Urothelium cell line (cell line): ENCODE measurements at regions not wholly inside any gene's neighbourhood (a gene's known extent, or its start where the extent isn't known, plus 50 kb on each side); places are given as distances from the start of the nearest gene placed in this dataset.
"Not testable (repeated sequence)": the region's sequence is repeated elsewhere in the genome, so short reads cannot be mapped to it uniquely, and the experiment has no call there.

Source experiments
- DNase-seq: peaks from one replicate; pipeline ENCODE4 v3.0.0; 2011; ENCODE audit warnings: low spot score, mixed read lengths
- FAIRE-seq: peaks from 2 replicates; lab custom pipeline; 2011; peaks lifted over from hg19 to GRCh38; lab: Jason Lieb, UNC

DNA sequence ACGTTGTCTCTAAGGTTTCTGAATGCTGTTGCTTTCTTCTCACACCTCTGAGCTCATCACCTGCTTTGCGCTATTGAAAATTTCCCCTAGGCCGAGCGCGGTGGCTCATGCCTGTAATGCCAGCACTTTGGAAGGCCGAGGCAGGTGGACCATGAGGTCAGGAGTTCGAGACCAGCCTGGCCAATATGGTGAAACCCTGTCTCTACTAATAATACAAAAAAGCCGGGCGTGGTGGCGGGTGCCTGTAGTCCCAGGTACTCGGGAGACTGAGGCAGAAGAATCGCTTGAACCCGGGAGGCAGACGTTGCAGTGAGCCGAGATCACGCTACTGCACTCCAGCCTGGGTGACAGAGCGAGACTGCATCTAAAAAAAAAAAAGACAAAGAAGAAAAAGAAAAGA, 422.0 kb upstream of the DPH6 start:
- not testable (repeated sequence) for FAIRE-seq, DNase-seq

DNA sequence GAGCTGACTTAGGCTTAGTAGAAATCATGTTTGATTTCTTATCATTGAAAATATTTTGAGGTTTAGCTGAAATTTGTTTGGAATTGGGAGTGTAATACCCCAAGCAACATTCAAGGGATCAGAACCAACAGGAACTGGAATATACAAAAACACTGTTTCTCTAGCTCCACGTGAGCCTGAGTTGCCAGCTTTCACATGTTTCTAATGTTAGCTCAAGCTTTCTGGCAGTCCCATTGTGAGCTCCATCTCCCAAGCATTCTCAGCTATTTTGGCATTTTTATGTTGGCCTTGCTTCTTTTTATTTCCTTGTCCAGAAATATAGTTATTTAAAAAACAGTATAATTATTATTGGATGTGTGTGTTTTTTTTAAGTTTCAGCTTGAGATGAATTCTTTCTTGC, 427.1 kb upstream of the DPH6 start:
- DNase-seq (no peak), FAIRE-seq (no peak)

GRCh38 chr15:35974052-35974451, 428.1 kb upstream of the DPH6 start:
- no peak for FAIRE-seq
- no peak for DNase-seq

DNA sequence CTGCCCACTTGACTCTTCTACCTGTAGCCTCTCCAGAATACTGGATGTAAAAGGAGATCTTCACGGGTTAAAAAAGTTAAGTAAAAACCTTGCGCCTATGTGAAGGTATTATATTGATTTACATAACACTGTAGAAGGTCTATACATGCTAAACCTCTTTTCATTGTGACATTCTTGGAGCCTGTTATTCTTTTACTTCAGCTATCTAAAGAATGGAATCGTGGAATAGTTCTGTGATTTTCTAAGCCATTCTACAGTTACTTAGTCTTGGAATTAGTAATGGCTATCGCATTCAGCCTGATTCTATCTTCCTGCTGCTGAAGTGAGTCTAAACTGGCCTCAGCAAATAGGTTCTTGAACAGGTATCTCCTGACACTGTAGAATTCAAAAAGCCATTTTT, 430.0 kb upstream of the DPH6 start:
- no peak for DNase-seq
- FAIRE-seq = no peak

GRCh38 chr15:35979608-35980007, 433.6 kb upstream of the DPH6 start:
- FAIRE-seq (no peak), DNase-seq (no peak)

GRCh38 chr15:35980719-35981118, 434.8 kb upstream of the DPH6 start:
- FAIRE-seq (no peak), DNase-seq (no peak)

GRCh38 chr15:35986191-35986721, 440.3 kb upstream of the DPH6 start:
- FAIRE-seq = no peak
- no peak for DNase-seq

DNA sequence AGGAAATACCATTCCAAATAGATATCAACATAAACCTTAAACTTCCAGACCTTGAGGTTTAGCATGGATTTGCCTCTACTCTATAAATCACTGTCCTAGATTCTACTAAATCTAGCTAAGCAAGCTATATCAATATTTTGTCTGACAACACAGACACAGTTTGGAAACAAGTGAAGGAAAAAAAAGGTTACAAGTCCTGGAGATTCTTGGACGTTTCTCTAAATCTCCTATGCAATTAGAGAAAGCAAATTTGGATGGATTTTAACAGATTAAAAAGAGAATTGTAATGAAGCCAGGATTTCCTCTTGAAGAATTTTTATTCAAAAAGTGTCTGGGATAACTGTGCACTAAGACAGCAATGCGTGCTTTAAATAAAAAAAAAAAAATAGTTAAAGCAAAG, 441.1 kb upstream of the DPH6 start:
- FAIRE-seq = no peak
- no peak for DNase-seq

GRCh38 chr15:35991386-35991785, 445.4 kb upstream of the DPH6 start:
- FAIRE-seq = no peak

DNA sequence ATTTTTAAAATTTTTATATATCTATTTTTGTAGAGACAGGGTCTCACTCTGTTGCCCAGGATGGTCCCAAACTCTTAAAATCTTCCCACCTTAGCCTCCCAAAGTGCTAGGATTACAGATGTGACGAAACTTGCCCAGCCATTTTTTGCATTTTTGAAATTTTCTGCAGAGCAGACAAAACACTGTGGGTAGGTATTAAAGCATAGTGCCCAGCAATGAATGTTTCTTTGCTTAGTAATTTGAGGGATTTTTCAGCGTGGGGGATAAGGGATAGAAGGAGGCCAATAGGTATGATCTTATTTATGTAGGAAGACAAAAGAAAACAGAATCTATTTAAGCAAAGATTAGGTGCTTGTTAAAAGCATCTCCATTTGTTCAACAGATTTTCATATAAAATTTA, 446.8 kb upstream of the DPH6 start:
- FAIRE-seq (no peak), DNase-seq (no peak)

More at GRCh38 chr15:35991386-35991785, 445.4 kb upstream of the DPH6 start:
- DNase-seq = no peak

DNA sequence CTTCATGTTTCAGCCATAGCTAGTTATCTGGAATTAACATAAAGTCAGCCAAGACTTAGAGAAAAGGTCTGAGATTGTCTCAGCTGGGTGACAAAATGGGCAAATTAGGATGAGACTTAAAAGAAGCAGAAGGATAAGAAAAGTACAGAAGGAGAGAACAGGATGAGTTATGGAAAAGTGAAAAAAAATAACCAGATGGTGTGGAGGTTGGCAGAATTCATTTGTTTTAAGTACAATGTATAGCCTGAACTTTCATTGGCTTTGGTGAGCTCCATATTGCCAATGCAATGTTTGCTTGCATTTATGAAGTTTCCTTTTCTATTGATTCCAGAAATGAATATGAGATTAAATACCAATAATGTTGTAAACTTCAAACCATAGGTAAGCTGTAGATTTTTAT, 447.2 kb upstream of the DPH6 start:
- DNase-seq = no peak
- FAIRE-seq = no peak

GRCh38 chr15:35994876-35995275, 448.9 kb upstream of the DPH6 start:
- FAIRE-seq (no peak), DNase-seq (no peak)

DNA sequence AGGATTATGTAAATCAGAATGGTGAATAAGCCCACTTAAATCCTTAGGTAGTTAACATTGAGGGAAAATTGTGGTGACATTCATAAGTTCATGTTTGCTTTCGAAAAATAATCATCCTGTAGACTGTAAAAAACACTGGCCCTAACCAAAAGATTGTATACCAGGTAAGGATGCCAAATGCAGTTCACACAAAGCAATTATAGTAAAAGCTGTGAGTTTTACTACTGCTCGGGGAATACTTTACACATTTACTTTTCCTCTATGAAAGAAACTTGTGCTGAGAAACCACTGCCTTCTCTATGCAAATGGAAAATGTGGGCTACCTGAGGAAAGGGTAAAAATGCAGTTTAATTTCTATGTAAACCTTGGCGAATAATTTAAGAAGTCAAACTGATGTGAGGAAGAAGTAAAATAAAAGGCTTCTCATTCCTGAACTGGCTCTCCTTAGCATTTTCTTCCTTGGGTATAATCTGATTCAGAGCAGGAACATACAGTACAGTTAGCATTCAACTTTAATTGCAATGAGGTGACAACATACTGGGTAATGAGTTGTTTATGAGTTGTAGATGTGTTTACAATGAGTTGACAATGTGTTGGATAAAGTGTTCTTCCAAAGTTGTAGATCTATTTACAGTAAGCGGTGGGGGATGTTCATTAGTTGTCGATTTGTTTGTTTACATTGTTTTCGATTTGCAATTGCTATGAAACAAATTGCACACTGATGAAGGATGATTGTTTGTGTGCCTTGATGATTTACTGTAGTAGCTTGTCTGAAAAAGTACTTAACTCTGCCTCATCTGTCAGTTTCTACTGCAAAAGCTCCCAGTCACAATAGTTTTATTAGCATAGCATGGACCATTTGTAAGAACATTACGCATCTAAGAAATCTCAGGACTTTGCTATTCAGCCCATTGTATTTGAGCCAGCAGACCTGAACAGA, 453.0 kb upstream of the DPH6 start:
- FAIRE-seq = no peak
- no peak for DNase-seq

- FAIRE-seq = no peak
- no peak for DNase-seq
Measured at GRCh38 chr15:36004891-36005490, 459.0 kb upstream of the DPH6 start.

- FAIRE-seq = no peak
Measured at GRCh38 chr15:36005542-36005941, 459.6 kb upstream of the DPH6 start.

DNA sequence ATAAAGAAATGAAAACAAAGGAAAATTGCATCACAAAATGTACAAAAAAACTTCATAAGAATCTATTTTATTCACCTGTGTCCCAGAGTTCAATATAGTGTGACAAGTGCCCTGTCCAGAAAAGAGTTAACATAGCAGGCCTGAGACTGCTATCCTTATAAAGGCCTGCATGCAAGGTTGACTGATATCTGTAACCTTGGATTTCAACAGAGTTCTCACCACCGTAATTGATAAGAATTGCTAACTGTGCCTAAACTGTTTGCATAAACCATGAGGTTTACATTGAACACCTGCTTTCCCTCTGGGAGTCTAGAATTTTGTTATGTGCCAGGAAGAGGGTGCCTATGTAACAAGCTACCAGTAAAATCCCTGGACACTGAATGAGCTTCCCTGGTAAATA, 461.7 kb upstream of the DPH6 start:
- no peak for FAIRE-seq
- DNase-seq = no peak

More at GRCh38 chr15:36005542-36005941, 459.6 kb upstream of the DPH6 start:
- no peak for DNase-seq

DNA sequence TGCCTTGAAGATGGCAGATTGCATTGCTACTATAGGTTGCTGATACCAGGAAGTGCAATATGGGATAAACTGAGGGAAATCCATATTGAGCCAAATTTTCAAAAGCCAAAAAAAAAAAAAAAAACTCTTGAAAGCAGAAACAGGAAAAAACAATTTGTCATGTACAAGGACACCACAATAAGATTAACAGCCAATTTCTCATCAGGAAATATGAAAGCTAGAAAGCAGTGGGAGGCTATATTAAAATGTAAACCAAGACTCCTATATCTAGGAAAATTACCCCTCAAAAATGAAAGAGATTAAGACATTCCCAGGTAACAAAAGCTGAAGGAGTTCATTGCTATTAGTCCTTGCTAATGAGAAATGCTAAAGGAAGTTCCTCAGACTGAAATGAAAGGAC, 462.8 kb upstream of the DPH6 start:
- DNase-seq (no peak), FAIRE-seq (no peak)

- FAIRE-seq (no peak), DNase-seq (no peak)
Measured at GRCh38 chr15:36024031-36024688, 478.2 kb upstream of the DPH6 start.

- no peak for FAIRE-seq
- no peak for DNase-seq
Measured at GRCh38 chr15:36026627-36027283, 480.8 kb upstream of the DPH6 start.

- DNase-seq = no peak
- FAIRE-seq = no peak
Measured at GRCh38 chr15:36029606-36030210, 483.7 kb upstream of the DPH6 start.
